ENCODE measurements at regions not wholly inside any gene's neighbourhood (a gene's known extent, or its start where the extent isn't known, plus 50 kb on each side); places are given as distances from the start of the nearest gene placed in this dataset.

GRCh38 chr22:22398530-22399327, 109.8 kb downstream of the ZNF280B start:
- in situ Hi-C loops (cut with HindIII; ENCODE audit: low pct_ligation_motif_present, low sequenced_read_pairs), result no loop called here

GRCh38 chr22:22400099-22400498, 108.4 kb downstream of the ZNF280B start:
- DNase-seq, result no peak
- in situ Hi-C loops (cut with HindIII; ENCODE audit: low pct_ligation_motif_present, low sequenced_read_pairs), result no loop called here
- Histone ChIP-seq H3K4me3 (ENCODE audit: low read depth, low read length) (no peak overlapping the region), H3K27me3 (replicated peaks) (peaks cover 8% of the 10 kb centered on the region), H3K27ac (no peak overlapping the region), H3K36me3 (replicated peaks) (no peaks in the 10 kb centered on the region)
- TF ChIP-seq CTCF (IDR thresholded peaks at IDR 0.05; ENCODE audit: low read depth, low read length, missing control alignments), result no peak

More at GRCh38 chr22:22398530-22399327, 109.8 kb downstream of the ZNF280B start:
- H3K4me3 ChIP-seq (ENCODE audit: low read depth, low read length), result no peak overlapping the region
- TF ChIP-seq CTCF (IDR thresholded peaks at IDR 0.05; ENCODE audit: low read depth, low read length, missing control alignments), result no peak
- no peaks in the 10 kb centered on the region for H3K36me3 ChIP-seq (replicated peaks)
- H3K27me3 ChIP-seq (replicated peaks), result peaks cover 8% of the 10 kb centered on the region
- no peak for DNase-seq
- H3K27ac ChIP-seq, result no peak overlapping the region

- TF ChIP-seq CTCF (IDR thresholded peaks at IDR 0.05; ENCODE audit: low read depth, low read length, missing control alignments), result no peak
- in situ Hi-C loops (cut with HindIII; ENCODE audit: low pct_ligation_motif_present, low sequenced_read_pairs), result no loop called here
- H3K27me3 ChIP-seq (replicated peaks), result peaks cover 8% of the 10 kb centered on the region
Measured at GRCh38 chr22:22400964-22401363, 107.6 kb downstream of the ZNF280B start.

GRCh38 chr22:22401381-22401780, 107.2 kb downstream of the ZNF280B start:
- Histone ChIP-seq H3K27me3 (replicated peaks) (peaks cover 6% of the 10 kb centered on the region), H3K36me3 (replicated peaks) (no peaks in the 10 kb centered on the region), H3K4me3 (ENCODE audit: low read depth, low read length) (no peak overlapping the region), H3K27ac (no peak overlapping the region)
- no peak for TF ChIP-seq CTCF (IDR thresholded peaks at IDR 0.05; ENCODE audit: low read depth, low read length, missing control alignments)
- DNase-seq, result no peak
- in situ Hi-C loops (cut with HindIII; ENCODE audit: low pct_ligation_motif_present, low sequenced_read_pairs), result no loop called here

More at GRCh38 chr22:22400964-22401363, 107.6 kb downstream of the ZNF280B start:
- no peak for DNase-seq
- no peak overlapping the region for H3K27ac ChIP-seq
- H3K36me3 ChIP-seq (replicated peaks), result no peaks in the 10 kb centered on the region
- no peak overlapping the region for H3K4me3 ChIP-seq (ENCODE audit: low read depth, low read length)

GRCh38 chr22:22403306-22403705, 105.2 kb downstream of the ZNF280B start:
- Histone ChIP-seq H3K4me3 (ENCODE audit: low read depth, low read length) (no peak overlapping the region), H3K27ac (no peak overlapping the region), H3K36me3 (replicated peaks) (no peaks in the 10 kb centered on the region), H3K27me3 (replicated peaks) (peaks cover 6% of the 10 kb centered on the region)
- in situ Hi-C loops (cut with HindIII; ENCODE audit: low pct_ligation_motif_present, low sequenced_read_pairs), result no loop called here
- no peak for TF ChIP-seq CTCF (IDR thresholded peaks at IDR 0.05; ENCODE audit: low read depth, low read length, missing control alignments)
- DNase-seq, result no peak

GRCh38 chr22:22403771-22404170, 104.8 kb downstream of the ZNF280B start:
- H3K4me3 ChIP-seq (ENCODE audit: low read depth, low read length), result no peak overlapping the region
- in situ Hi-C loops (cut with HindIII; ENCODE audit: low pct_ligation_motif_present, low sequenced_read_pairs), result no loop called here
- TF ChIP-seq CTCF (IDR thresholded peaks at IDR 0.05; ENCODE audit: low read depth, low read length, missing control alignments), result no peak

More at GRCh38 chr22:22403771-22404170, 104.8 kb downstream of the ZNF280B start:
- no peak for DNase-seq
- no peaks in the 10 kb centered on the region for H3K36me3 ChIP-seq (replicated peaks)
- peaks cover 10% of the 10 kb centered on the region for H3K27me3 ChIP-seq (replicated peaks)
- no peak overlapping the region for H3K27ac ChIP-seq
